Right lobe of liver (tissue), 4 donors: ENCODE measurements at regions not wholly inside any gene's neighbourhood (a gene's known extent, or its start where the extent isn't known, plus 50 kb on each side); places are given as distances from the start of the nearest gene placed in this dataset.

Source experiments
- CTCF ChIP-seq, 4 donors: fragments of 200-600 bp in 3 of 4; fragments of 450-650 bp in 1 of 4; IDR thresholded peaks; one replicate each; pipeline versions ENCODE4 v1.5.1 to v1.8.0; 2016 to 2022; ENCODE audit warnings: antibody characterized with exemption in 4 of 4, mild to moderate bottlenecking in 2 of 4
- POLR2A ChIP-seq: fragments of 450-650 bp; IDR thresholded peaks from one replicate; pipeline ENCODE4 v1.6.1; 2017; ENCODE audit warnings: antibody characterized with exemption, mild to moderate bottlenecking
- donor health status: DM: no; HTN: no; CAD: no.
- donor health status: DM: no; HTN: no; CAD: no.
- donor health status: DM: no; HTN: yes; CAD: no.

DNA sequence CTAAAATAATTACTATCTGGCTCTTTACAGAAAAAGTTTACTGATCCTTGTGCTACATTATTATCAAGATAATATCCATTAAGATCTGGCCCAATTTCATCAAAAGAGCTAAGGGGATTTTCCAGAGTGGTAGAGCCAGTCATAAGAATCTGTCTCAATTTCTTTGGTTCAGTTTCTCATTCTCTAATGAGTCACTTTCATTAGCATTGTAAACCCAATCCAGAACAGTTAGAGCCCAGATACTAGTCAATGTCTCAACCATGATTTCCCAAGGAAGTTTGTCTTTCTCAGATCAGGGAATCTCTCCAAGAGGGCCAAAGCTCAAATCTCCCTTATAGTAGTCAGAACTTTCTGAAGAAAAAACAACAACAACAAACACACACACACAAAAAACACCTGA lies 131.1 kb upstream of the PPP2R3A start:
- TF ChIP-seq CTCF (IDR thresholded peaks at IDR 0.05) (no peak), POLR2A (no peak)
